HPDE6-E6E7 (cell line): ENCODE measurements at regions not wholly inside any gene's neighbourhood (a gene's known extent, or its start where the extent isn't known, plus 50 kb on each side); places are given as distances from the start of the nearest gene placed in this dataset.

Experiments used
- DNase-seq: peaks from one replicate; pipeline ENCODE4 v3.0.0; 2011; ENCODE audit warnings: missing footprints; ENCODE audit errors: extremely low spot score

DNA sequence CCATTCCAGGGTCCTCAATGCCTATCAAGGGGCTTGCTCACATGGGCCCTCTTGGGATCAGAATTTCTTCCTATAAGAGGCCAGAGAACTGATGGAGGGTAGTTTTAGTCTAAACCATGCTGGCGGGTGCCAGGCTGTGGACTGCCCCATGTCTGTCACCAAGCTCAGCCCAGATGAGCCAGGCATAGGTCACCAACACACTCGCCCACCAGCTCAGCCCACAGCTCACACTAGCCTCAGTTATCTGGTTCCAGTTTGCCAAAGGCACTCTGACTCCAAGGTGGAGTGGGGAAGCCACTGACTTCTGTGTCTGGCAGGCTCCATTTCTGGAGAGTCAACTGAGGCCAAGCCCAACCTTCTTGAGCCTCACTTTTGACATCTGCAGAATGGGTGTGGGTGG, 50.7 kb upstream of the INSYN1 start:
- DNase-seq, result no peak

- DNase-seq, result no peak
These were observed 52.4 kb upstream of the INSYN1 start for GRCh38 chr15:73805504-73806089.

DNA sequence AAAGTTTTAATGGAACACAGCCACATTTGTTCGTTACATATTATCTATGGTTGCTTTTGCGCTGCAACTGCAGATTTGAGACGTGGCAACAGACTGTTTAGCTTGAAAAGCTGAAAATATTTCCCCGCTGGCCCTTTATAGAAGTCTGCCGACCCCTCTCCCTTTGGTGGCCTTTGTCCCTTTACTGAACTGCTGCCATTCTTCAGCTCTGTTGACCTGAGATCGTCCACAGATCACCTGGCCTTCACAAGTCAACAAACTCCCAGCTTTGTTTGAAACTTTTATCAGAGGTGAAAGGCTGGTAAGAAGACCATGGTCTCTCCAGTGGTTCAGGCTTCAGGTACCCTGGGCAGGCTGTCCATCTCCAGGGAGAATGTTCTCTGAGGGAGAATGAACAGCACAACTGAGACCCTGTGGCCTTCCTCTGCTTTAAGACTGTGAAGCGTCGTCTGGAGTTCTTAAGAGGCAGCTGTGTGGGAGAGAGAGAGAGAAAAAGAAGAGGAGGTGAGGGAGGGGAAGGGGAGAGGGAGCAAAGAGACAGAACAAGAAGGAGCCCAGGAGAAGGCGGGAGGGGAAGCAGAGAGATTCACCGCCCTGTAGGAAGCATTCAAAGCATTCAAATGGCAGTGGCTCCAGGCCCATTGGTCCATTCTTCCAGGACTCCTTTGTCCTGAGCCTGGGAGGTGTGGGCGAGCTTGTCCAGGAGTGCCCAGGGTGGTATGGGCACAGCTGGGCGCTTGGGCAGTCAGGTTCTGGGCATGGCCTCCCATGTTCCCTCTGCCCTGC, 53.7 kb upstream of the INSYN1 start:
- DNase-seq, result no peak

DNA sequence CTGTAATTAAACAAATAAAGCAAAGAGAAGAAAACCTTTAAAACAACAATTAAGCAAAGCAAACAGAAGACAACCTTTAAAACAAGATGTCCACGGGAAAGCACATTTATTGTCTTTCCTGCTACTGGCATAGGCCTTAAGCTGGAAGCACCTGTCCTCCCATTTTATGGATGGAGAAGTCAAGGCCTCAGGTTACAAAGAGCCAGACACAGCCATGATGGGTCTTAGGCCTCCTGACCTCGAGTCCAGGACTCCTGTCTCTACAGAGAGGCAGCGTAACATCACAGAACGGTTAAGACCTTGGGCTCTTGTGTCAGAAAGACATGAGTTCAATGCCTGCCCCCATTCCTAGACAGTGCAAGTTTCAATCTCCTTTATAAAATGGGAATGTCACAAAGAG, 54.7 kb upstream of the INSYN1 start:
- DNase-seq, result no peak

DNA sequence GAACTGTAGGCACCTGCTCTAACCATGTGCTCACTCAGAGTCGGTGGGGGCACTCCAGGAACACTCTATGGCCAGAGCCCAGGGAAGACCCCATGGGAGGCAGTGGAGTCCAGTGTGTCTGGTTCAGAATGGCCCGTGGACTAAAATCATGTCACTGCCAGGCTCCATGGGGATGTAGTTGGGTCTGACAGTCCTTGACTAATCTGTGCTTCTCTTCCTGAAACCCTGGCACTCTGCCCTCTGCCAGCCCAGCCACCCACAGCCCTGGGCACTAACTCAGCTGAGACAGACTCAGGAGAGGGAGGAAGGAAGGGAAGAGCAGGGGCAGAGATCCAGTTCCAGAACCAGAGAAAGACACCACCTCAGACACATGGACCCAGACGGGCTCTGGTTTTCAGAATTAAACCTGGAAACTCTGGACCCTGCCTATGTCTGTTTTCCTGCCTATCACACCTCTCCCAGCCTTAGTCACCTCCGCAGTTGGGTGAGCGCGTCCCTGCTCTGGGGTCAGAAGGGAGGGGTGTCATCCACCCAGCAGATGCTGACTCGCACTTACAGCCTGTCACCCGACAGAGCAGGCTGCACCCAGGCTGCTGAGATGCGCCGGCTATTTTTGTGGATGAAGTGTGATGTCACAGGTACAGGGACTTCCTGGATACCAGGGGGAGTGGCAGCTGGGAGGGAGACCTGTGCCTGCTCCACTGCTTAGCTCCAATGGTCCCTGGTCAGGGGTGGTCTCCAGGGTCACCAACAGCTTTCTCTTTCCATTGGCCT, 56.8 kb upstream of the INSYN1 start:
- DNase-seq, result peak; percentile 21

- no peak for DNase-seq
These were observed 59.8 kb upstream of the INSYN1 start for GRCh38 chr15:73812806-73813465.

DNA sequence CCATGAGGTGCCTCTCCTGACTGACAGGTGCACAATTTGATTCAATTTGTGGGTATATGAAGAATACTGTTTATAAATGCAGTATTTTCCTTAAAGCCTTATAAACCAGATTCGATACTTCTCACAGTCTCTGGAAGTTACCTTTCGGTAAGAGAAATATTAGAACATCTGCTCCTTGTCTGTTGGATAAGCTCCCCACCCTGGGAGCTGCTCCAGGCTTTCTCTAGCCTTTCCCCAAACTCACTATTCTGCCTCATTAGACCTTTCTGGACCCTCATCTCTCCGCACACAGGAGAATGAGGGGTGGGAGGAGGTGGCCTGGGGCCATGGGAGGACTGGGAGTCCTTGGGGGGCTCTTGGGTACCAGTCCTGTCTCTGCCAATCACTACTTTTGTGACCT, 59.8 kb upstream of the TBC1D21 start:
- DNase-seq, result no peak

DNA sequence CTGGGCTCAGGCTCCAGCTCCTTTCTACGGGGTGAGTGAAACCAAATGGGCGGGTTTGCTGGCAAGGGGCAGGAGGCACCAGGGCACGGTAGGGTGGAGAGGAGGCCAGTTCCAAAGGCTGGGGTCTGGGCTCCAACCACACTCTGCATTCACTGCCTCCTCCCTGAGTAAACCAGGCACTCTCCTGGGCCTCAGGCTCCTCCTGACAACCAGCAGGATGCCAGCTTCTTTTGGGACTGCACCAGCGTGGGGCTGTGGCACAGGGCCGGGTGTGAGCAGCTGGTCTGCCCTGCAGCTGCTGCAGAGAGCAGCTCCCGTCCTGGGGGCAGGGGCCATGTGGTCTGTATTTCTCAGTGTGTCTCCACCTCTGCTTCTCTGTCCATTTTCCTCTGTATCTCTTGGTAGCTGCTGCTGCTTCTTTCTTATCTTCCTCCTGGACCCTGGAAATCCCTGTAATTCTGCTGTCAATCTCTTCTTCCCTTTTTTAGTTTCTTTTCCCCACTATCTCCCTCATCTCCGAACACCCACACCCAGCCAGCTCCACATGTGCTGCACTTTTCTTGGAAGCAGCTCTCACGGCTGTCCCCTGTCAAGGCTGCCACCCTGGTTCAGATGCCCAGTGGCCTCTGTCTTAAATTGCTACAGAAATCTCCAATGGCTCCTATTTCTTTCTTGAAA, 54.9 kb upstream of the TBC1D21 start:
- no peak for DNase-seq

DNA sequence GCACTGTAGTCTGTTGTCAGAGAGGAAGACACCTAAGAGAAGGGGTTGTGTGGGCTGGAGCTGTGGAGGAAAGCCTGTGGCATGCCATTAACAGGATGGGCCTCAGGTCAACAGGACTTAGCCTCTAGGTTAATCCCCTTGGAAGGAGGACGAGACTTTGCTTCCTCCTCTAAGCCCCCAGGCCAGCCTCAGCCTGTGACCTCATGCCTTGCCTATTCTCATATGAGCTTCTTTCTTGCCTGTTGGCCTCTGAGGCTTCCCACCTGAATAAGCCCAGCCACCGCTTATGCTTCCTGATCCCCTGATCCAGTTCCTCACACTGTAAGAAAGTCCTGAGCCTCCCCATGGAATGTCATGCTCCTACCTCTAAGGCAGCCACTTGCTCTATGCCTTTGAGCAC, 52.2 kb upstream of the TBC1D21 start:
- no peak for DNase-seq

- no peak for DNase-seq
These were observed 50.4 kb upstream of the TBC1D21 start for GRCh38 chr15:73822998-73823397.
